ENCODE measurements at regions not wholly inside any gene's neighbourhood (a gene's known extent, or its start where the extent isn't known, plus 50 kb on each side); places are given as distances from the start of the nearest gene placed in this dataset.

GRCh38 chr20:3325864-3326263 is 81.6 kb downstream of the DNAAF9 start:
- H3K36me3 ChIP-seq (ENCODE audit: control insufficient read depth, insufficient read depth, low read length) = peaks cover 2% of the 10 kb centered on the region
- no peaks in the 10 kb centered on the region for H3K27me3 ChIP-seq (ENCODE audit: control insufficient read depth, insufficient read depth, low read length)
- H3K4me3 ChIP-seq (ENCODE audit: low read length) = no peak overlapping the region
- TF ChIP-seq CTCF (IDR thresholded peaks at IDR 0.05) = no peak
- no peaks in the 10 kb centered on the region for H3K36me3 Mint-ChIP-seq
- DNase-seq = no peak
- H3K9me3 ChIP-seq (ENCODE audit: control insufficient read depth, insufficient read depth, low read length) = no peaks in the 10 kb centered on the region
- intact Hi-C loops (cut with micrococcal nuclease) = no loop called here
- no peaks in the 10 kb centered on the region for H3K9me3 Mint-ChIP-seq
- ATAC-seq = no peak
- no peak overlapping the region for H3K4me3 Mint-ChIP-seq
- peaks cover 11 to 17% of the 10 kb centered on the region in 2 donors for H3K4me1 Mint-ChIP-seq
- peaks cover 19% of the 10 kb centered on the region for H3K4me1 ChIP-seq (ENCODE audit: control insufficient read depth, insufficient read depth, low read length)
- 88% methylated on average over 2 of the region's 2 CpGs for WGBS (ENCODE audit: insufficient coverage)
- no peak overlapping the region for H3K27ac ChIP-seq (ENCODE audit: low read length)
- H3K27ac Mint-ChIP-seq = no peak overlapping the region
- H3K27me3 Mint-ChIP-seq (ENCODE audit: low read depth in 2 of 2) = no peaks in the 10 kb centered on the region

- DNase-seq = peak in 1 of 2 donors; percentile 14
- Mint-ChIP-seq H3K9me3 (no peaks in the 10 kb centered on the region), H3K27me3 (ENCODE audit: low read depth in 2 of 2) (no peaks in the 10 kb centered on the region), H3K4me1 (peaks cover 8 to 10% of the 10 kb centered on the region in 2 donors), H3K4me3 (no peak overlapping the region), H3K36me3 (no peaks in the 10 kb centered on the region), H3K27ac (peak overlapping the region in 1 of 2 donors; percentile 67)
- 65% methylated on average over 5 of the region's 5 CpGs for WGBS (ENCODE audit: insufficient coverage)
- H3K27me3 ChIP-seq (ENCODE audit: control insufficient read depth, insufficient read depth, low read length) = no peaks in the 10 kb centered on the region
- no peaks in the 10 kb centered on the region for H3K9me3 ChIP-seq (ENCODE audit: control insufficient read depth, insufficient read depth, low read length)
- H3K4me1 ChIP-seq (ENCODE audit: control insufficient read depth, insufficient read depth, low read length) = peaks cover 11% of the 10 kb centered on the region
- intact Hi-C loops (cut with micrococcal nuclease) = no loop called here
- no peak overlapping the region for H3K27ac ChIP-seq (ENCODE audit: low read length)
- TF ChIP-seq CTCF (IDR thresholded peaks at IDR 0.05) = no peak
- H3K4me3 ChIP-seq (ENCODE audit: low read length) = no peak overlapping the region
- peak; percentile 40 to 72 (median 71) for ATAC-seq
- H3K36me3 ChIP-seq (ENCODE audit: control insufficient read depth, insufficient read depth, low read length) = peaks cover 2% of the 10 kb centered on the region
Measured at GRCh38 chr20:3323398-3323797, 84.1 kb downstream of the DNAAF9 start.

- H3K27ac ChIP-seq (ENCODE audit: low read length) = no peak overlapping the region
- ATAC-seq = no peak
- H3K4me3 Mint-ChIP-seq = no peak overlapping the region
- peaks cover 0 to 2% of the 10 kb centered on the region in 2 donors for H3K27me3 Mint-ChIP-seq (ENCODE audit: low read depth in 2 of 2)
- no peaks in the 10 kb centered on the region for H3K9me3 ChIP-seq (ENCODE audit: control insufficient read depth, insufficient read depth, low read length)
- no peaks in the 10 kb centered on the region for H3K9me3 Mint-ChIP-seq
- no peaks in the 10 kb centered on the region for H3K27me3 ChIP-seq (ENCODE audit: control insufficient read depth, insufficient read depth, low read length)
- H3K4me1 ChIP-seq (ENCODE audit: control insufficient read depth, insufficient read depth, low read length) = peaks cover 2% of the 10 kb centered on the region
- H3K27ac Mint-ChIP-seq = no peak overlapping the region
- H3K36me3 ChIP-seq (ENCODE audit: control insufficient read depth, insufficient read depth, low read length) = peaks cover 4% of the 10 kb centered on the region
- H3K36me3 Mint-ChIP-seq = no peaks in the 10 kb centered on the region
- peaks cover 2% of the 10 kb centered on the region in 2 donors for H3K4me1 Mint-ChIP-seq
- 75% methylated on average over 3 of the region's 3 CpGs for WGBS (ENCODE audit: insufficient coverage)
- TF ChIP-seq CTCF (IDR thresholded peaks at IDR 0.05) = no peak
- intact Hi-C loops (cut with micrococcal nuclease) = no loop called here
- H3K4me3 ChIP-seq (ENCODE audit: low read length) = no peak overlapping the region
- DNase-seq = no peak
Measured at GRCh38 chr20:3318226-3318884, 79.4 kb upstream of the SLC4A11 start.

GRCh38 chr20:3316136-3316535 is 77.1 kb upstream of the SLC4A11 start:
- Histone ChIP-seq H3K4me1 (ENCODE audit: control insufficient read depth, insufficient read depth, low read length) (no peaks in the 10 kb centered on the region), H3K27ac (ENCODE audit: low read length) (no peak overlapping the region), H3K27me3 (ENCODE audit: control insufficient read depth, insufficient read depth, low read length) (no peaks in the 10 kb centered on the region), H3K36me3 (ENCODE audit: control insufficient read depth, insufficient read depth, low read length) (peaks cover 4% of the 10 kb centered on the region), H3K4me3 (ENCODE audit: low read length) (no peak overlapping the region), H3K9me3 (ENCODE audit: control insufficient read depth, insufficient read depth, low read length) (no peaks in the 10 kb centered on the region)
- ATAC-seq = no peak
- intact Hi-C loops (cut with micrococcal nuclease) = no loop called here
- Mint-ChIP-seq H3K4me1 (no peaks in the 10 kb centered on the region), H3K36me3 (no peaks in the 10 kb centered on the region), H3K27ac (no peak overlapping the region), H3K4me3 (no peak overlapping the region), H3K27me3 (ENCODE audit: low read depth in 2 of 2) (peaks cover 0 to 7% of the 10 kb centered on the region in 2 donors), H3K9me3 (no peaks in the 10 kb centered on the region)
- WGBS (ENCODE audit: insufficient coverage) = 93% methylated on average over 6 of the region's 7 CpGs
- no peak for DNase-seq
- no peak for TF ChIP-seq CTCF (IDR thresholded peaks at IDR 0.05)

All from natural killer cell (primary cell).